Liver (tissue), 3 donors: ENCODE measurements at regions not wholly inside any gene's neighbourhood (a gene's known extent, or its start where the extent isn't known, plus 50 kb on each side); places are given as distances from the start of the nearest gene placed in this dataset.

Experiments used
- EGR1 ChIP-seq, 2 donors: IDR thresholded peaks; 2 replicates each; pipeline ENCODE4 v1.6.1; 2016 to 2018; ENCODE audit warnings: antibody characterized with exemption in 2 of 2, low read depth in 2 of 2
- FOXA1 ChIP-seq: IDR thresholded peaks from 2 replicates; pipeline ENCODE4 v1.6.1; 2016; ENCODE audit warnings: antibody characterized with exemption
- HNF4A ChIP-seq, 2 donors: conservative IDR thresholded peaks; 2 replicates each; pipeline ENCODE4 v1.6.1; 2016; ENCODE audit warnings: antibody characterized with exemption in 2 of 2, mild to moderate bottlenecking in 2 of 2
- JUND ChIP-seq, 2 donors: IDR thresholded peaks; 2 replicates each; pipeline ENCODE4 v1.6.1; 2016; ENCODE audit warnings: antibody characterized with exemption in 2 of 2
- NR2F2 ChIP-seq: IDR thresholded peaks from 2 replicates; pipeline ENCODE4 v1.6.1; 2016; ENCODE audit warnings: antibody characterized with exemption
- RAD21 ChIP-seq, 2 donors: IDR thresholded peaks; 2 replicates each; pipeline ENCODE4 v1.6.1; 2016; ENCODE audit warnings: antibody characterized with exemption in 2 of 2, mild to moderate bottlenecking in 2 of 2
- RXRA ChIP-seq, 2 donors: IDR thresholded peaks; 2 replicates each; pipeline ENCODE4 v1.6.1; 2017 to 2018; ENCODE audit warnings: antibody characterized with exemption in 2 of 2, mild to moderate bottlenecking in 1 of 2
- TAF1 ChIP-seq: conservative IDR thresholded peaks from 2 replicates; pipeline ENCODE4 v1.6.1; 2016; ENCODE audit warnings: antibody characterized with exemption, mild to moderate bottlenecking
- YY1 ChIP-seq: IDR thresholded peaks from 2 replicates; pipeline ENCODE4 v1.6.1; 2016; ENCODE audit warnings: antibody characterized with exemption, mild to moderate bottlenecking
- TF ChIP-seq, protein P1 (sequence below): fragments of 150-350 bp; IDR thresholded peaks from 2 replicates; pipeline ENCODE4 v1.5.1; 2017; ENCODE audit warnings: improper control_type of control experiment, low read depth, low read length; ENCODE audit not compliant: missing input control
- TF ChIP-seq, protein P2 (sequence below): IDR thresholded peaks from 2 replicates; pipeline ENCODE4 v1.6.1; 2016; ENCODE audit warnings: antibody characterized with exemption
- TF ChIP-seq, protein P3 (sequence below): IDR thresholded peaks from 2 replicates; pipeline ENCODE4 v1.6.1; 2016; ENCODE audit warnings: antibody characterized with exemption
- TF ChIP-seq, protein P4 (sequence below): IDR thresholded peaks from 2 replicates; pipeline ENCODE4 v1.6.1; 2016; ENCODE audit warnings: antibody characterized with exemption, mild to moderate bottlenecking
- TF ChIP-seq, protein P5 (sequence below): IDR thresholded peaks from 2 replicates; pipeline ENCODE4 v1.6.1; 2016; ENCODE audit warnings: antibody characterized with exemption
- donor health status: healthy.
- donor health status: healthy.

DNA sequence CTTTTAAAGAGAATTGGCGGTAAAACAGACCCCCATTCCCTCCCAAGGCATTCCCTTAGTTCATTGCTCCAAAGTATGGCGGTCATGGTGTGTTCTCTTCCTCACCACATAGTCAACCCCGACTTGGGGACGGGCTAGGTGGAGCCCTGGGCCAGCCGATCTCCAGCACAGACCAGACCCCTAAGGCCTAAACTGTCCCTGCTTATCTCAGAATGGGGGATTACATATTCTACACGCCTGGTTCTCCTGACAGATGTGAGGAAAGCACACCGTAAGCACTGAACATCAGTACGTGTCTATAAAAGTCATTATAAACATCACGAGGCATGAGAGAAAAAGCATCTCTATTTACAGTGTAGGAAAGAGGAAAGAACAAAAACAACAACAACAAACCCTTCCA is 244.5 kb upstream of the STT3B start:
- TF ChIP-seq, protein P1, sequence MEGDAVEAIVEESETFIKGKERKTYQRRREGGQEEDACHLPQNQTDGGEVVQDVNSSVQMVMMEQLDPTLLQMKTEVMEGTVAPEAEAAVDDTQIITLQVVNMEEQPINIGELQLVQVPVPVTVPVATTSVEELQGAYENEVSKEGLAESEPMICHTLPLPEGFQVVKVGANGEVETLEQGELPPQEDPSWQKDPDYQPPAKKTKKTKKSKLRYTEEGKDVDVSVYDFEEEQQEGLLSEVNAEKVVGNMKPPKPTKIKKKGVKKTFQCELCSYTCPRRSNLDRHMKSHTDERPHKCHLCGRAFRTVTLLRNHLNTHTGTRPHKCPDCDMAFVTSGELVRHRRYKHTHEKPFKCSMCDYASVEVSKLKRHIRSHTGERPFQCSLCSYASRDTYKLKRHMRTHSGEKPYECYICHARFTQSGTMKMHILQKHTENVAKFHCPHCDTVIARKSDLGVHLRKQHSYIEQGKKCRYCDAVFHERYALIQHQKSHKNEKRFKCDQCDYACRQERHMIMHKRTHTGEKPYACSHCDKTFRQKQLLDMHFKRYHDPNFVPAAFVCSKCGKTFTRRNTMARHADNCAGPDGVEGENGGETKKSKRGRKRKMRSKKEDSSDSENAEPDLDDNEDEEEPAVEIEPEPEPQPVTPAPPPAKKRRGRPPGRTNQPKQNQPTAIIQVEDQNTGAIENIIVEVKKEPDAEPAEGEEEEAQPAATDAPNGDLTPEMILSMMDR: no peak
- TF ChIP-seq YY1: no peak
- TF ChIP-seq, protein P2, sequence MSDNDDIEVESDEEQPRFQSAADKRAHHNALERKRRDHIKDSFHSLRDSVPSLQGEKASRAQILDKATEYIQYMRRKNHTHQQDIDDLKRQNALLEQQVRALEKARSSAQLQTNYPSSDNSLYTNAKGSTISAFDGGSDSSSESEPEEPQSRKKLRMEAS: no peak
- no peak for TF ChIP-seq TAF1
- no peak for TF ChIP-seq RXRA (IDR thresholded peaks at IDR 0.05)
- no peak for TF ChIP-seq RAD21 (IDR thresholded peaks at IDR 0.05)
- no peak for TF ChIP-seq FOXA1
- TF ChIP-seq, protein P3, sequence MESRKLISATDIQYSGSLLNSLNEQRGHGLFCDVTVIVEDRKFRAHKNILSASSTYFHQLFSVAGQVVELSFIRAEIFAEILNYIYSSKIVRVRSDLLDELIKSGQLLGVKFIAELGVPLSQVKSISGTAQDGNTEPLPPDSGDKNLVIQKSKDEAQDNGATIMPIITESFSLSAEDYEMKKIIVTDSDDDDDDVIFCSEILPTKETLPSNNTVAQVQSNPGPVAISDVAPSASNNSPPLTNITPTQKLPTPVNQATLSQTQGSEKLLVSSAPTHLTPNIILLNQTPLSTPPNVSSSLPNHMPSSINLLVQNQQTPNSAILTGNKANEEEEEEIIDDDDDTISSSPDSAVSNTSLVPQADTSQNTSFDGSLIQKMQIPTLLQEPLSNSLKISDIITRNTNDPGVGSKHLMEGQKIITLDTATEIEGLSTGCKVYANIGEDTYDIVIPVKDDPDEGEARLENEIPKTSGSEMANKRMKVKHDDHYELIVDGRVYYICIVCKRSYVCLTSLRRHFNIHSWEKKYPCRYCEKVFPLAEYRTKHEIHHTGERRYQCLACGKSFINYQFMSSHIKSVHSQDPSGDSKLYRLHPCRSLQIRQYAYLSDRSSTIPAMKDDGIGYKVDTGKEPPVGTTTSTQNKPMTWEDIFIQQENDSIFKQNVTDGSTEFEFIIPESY: no peak
- TF ChIP-seq JUND (IDR thresholded peaks at IDR 0.05): no peak
- TF ChIP-seq, protein P4, sequence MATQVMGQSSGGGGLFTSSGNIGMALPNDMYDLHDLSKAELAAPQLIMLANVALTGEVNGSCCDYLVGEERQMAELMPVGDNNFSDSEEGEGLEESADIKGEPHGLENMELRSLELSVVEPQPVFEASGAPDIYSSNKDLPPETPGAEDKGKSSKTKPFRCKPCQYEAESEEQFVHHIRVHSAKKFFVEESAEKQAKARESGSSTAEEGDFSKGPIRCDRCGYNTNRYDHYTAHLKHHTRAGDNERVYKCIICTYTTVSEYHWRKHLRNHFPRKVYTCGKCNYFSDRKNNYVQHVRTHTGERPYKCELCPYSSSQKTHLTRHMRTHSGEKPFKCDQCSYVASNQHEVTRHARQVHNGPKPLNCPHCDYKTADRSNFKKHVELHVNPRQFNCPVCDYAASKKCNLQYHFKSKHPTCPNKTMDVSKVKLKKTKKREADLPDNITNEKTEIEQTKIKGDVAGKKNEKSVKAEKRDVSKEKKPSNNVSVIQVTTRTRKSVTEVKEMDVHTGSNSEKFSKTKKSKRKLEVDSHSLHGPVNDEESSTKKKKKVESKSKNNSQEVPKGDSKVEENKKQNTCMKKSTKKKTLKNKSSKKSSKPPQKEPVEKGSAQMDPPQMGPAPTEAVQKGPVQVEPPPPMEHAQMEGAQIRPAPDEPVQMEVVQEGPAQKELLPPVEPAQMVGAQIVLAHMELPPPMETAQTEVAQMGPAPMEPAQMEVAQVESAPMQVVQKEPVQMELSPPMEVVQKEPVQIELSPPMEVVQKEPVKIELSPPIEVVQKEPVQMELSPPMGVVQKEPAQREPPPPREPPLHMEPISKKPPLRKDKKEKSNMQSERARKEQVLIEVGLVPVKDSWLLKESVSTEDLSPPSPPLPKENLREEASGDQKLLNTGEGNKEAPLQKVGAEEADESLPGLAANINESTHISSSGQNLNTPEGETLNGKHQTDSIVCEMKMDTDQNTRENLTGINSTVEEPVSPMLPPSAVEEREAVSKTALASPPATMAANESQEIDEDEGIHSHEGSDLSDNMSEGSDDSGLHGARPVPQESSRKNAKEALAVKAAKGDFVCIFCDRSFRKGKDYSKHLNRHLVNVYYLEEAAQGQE: no peak
- no peak for TF ChIP-seq NR2F2
- TF ChIP-seq EGR1 (IDR thresholded peaks at IDR 0.05; ENCODE audit: low read depth in 2 of 2): no peak
- TF ChIP-seq, protein P5, sequence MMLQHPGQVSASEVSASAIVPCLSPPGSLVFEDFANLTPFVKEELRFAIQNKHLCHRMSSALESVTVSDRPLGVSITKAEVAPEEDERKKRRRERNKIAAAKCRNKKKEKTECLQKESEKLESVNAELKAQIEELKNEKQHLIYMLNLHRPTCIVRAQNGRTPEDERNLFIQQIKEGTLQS: no peak
- no peak for TF ChIP-seq HNF4A (conservative IDR thresholded peaks at IDR 0.05)
